Kidney epithelial cell (primary cell): ENCODE measurements at regions not wholly inside any gene's neighbourhood (a gene's known extent, or its start where the extent isn't known, plus 50 kb on each side); places are given as distances from the start of the nearest gene placed in this dataset.

Experiments
- DNase-seq: peaks from one replicate; pipeline ENCODE4 v3.0.0-alpha.2; 2010; ENCODE audit warnings: low read depth
- H3K27me3 ChIP-seq: 2 replicates; pipeline ENCODE4 v1.6.0; 2011; ENCODE audit warnings: low read length; ENCODE audit not compliant: control insufficient read depth, insufficient read depth
- H3K36me3 ChIP-seq: 2 replicates; pipeline ENCODE4 v1.5.1; 2011; ENCODE audit warnings: low read length; ENCODE audit not compliant: control insufficient read depth, insufficient read depth
- H3K4me3 ChIP-seq: 2 replicates; pipeline ENCODE4 v1.5.1; 2011; ENCODE audit warnings: low read depth, mild to moderate bottlenecking, control low read depth, low read length
- CTCF ChIP-seq: IDR thresholded peaks from 2 replicates; pipeline ENCODE4 v1.5.1; 2011; ENCODE audit warnings: mild to moderate bottlenecking, moderate library complexity, low read length, control low read depth, inconsistent platforms; ENCODE audit not compliant: insufficient read depth, poor library complexity, severe bottlenecking

- DNase-seq, result no peak
Measured at GRCh38 chr15:96544162-96544756, 213.8 kb downstream of the NR2F2 start.

GRCh38 chr15:96549136-96549535 lies 218.6 kb downstream of the NR2F2 start:
- TF ChIP-seq CTCF, result no peak
- Histone ChIP-seq H3K36me3 (no peaks in the 10 kb centered on the region), H3K27me3 (no peaks in the 10 kb centered on the region), H3K4me3 (no peak overlapping the region)
- DNase-seq, result no peak

More at GRCh38 chr15:96544162-96544756, 213.8 kb downstream of the NR2F2 start:
- Histone ChIP-seq H3K4me3 (no peak overlapping the region), H3K36me3 (no peaks in the 10 kb centered on the region), H3K27me3 (no peaks in the 10 kb centered on the region)
- no peak for TF ChIP-seq CTCF

GRCh38 chr15:96551196-96551595 lies 220.7 kb downstream of the NR2F2 start:
- Histone ChIP-seq H3K27me3 (no peaks in the 10 kb centered on the region), H3K36me3 (no peaks in the 10 kb centered on the region), H3K4me3 (no peak overlapping the region)
- no peak for TF ChIP-seq CTCF
- DNase-seq, result no peak

GRCh38 chr15:96551722-96552121 lies 221.2 kb downstream of the NR2F2 start:
- no peak for DNase-seq
- Histone ChIP-seq H3K27me3 (no peaks in the 10 kb centered on the region), H3K4me3 (no peak overlapping the region), H3K36me3 (no peaks in the 10 kb centered on the region)
- no peak for TF ChIP-seq CTCF

- no peaks in the 10 kb centered on the region for H3K27me3 ChIP-seq
- DNase-seq, result no peak
- no peak for TF ChIP-seq CTCF
- H3K4me3 ChIP-seq, result no peak overlapping the region
- H3K36me3 ChIP-seq, result no peaks in the 10 kb centered on the region
Measured at GRCh38 chr15:96553006-96553405, 222.5 kb downstream of the NR2F2 start.

- no peak for TF ChIP-seq CTCF
- H3K4me3 ChIP-seq, result no peak overlapping the region
- no peak for DNase-seq
- H3K36me3 ChIP-seq, result no peaks in the 10 kb centered on the region
- H3K27me3 ChIP-seq, result no peaks in the 10 kb centered on the region
Measured at GRCh38 chr15:96553451-96553850, 223.0 kb downstream of the NR2F2 start.
